Lower leg skin (tissue), 4 donors: ENCODE measurements at regions not wholly inside any gene's neighbourhood (a gene's known extent, or its start where the extent isn't known, plus 50 kb on each side); places are given as distances from the start of the nearest gene placed in this dataset.

ENCODE experiments used
- DNase-seq, 2 donors: peaks; one replicate each; pipeline ENCODE4 v3.0.0-alpha.2; 2019; ENCODE audit warnings: low spot score in 2 of 2
- H3K4me3 ChIP-seq: fragments of 200-600 bp; sonication (generic); 2 replicates; pipeline ENCODE4 v1.5.1; 2017; ENCODE audit warnings: mild to moderate bottlenecking, low read depth; ENCODE audit not compliant: poor library complexity, severe bottlenecking
- POLR2A ChIP-seq, 2 donors: fragments of 450-650 bp; IDR thresholded peaks; one replicate each; pipeline ENCODE4 v1.6.1; 2016 to 2017; ENCODE audit warnings: antibody characterized with exemption in 2 of 2, mild to moderate bottlenecking in 1 of 2, moderate library complexity in 1 of 2
- WGBS, 2 donors: methylation state at CpG; one replicate each; pipeline ENCODE4 v1.1.5; 2018; 5-methylcytosine and 5-hydroxymethylcytosine counted together
- intact Hi-C: fragments of 100-400 bp; cut with DNase I; formaldehyde crosslinking; loops from one replicate; pipeline ENCODE4 v1.15.0; 2023; ENCODE audit warnings: low total_unique reads
- TF ChIP-seq, protein P1 (sequence below), 3 donors: fragments of 450-650 bp; IDR thresholded peaks; one replicate each; pipeline ENCODE4 v1.5.1; 2016; ENCODE audit warnings: antibody characterized with exemption in 3 of 3, mild to moderate bottlenecking in 3 of 3, moderate library complexity in 2 of 3

DNA sequence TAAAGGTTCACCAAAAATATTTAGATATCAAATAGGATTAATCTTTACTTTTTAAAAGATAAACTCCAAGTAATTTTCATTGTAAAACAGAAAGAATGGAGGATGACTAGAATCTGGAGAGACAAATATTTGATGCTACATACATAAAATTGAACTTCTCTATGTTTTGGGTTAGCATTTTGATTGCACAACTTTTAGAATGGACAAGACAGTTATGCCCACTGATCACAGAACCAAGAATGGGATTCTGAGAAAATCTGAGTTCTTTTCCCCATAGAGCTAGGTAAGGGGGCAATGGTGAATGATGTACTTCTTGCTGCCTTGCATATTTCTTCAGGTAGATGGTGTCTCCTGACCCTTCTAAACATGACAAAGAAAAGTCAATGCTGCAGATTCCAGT, 191.2 kb upstream of the ZEB2 start:
- H3K4me3 ChIP-seq, result no peak overlapping the region
- DNase-seq, result no peak
- no peak for TF ChIP-seq POLR2A (IDR thresholded peaks at IDR 0.05)
- TF ChIP-seq, protein P1, sequence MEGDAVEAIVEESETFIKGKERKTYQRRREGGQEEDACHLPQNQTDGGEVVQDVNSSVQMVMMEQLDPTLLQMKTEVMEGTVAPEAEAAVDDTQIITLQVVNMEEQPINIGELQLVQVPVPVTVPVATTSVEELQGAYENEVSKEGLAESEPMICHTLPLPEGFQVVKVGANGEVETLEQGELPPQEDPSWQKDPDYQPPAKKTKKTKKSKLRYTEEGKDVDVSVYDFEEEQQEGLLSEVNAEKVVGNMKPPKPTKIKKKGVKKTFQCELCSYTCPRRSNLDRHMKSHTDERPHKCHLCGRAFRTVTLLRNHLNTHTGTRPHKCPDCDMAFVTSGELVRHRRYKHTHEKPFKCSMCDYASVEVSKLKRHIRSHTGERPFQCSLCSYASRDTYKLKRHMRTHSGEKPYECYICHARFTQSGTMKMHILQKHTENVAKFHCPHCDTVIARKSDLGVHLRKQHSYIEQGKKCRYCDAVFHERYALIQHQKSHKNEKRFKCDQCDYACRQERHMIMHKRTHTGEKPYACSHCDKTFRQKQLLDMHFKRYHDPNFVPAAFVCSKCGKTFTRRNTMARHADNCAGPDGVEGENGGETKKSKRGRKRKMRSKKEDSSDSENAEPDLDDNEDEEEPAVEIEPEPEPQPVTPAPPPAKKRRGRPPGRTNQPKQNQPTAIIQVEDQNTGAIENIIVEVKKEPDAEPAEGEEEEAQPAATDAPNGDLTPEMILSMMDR (IDR thresholded peaks at IDR 0.05), result no peak
- intact Hi-C loops, result no loop called here

DNA sequence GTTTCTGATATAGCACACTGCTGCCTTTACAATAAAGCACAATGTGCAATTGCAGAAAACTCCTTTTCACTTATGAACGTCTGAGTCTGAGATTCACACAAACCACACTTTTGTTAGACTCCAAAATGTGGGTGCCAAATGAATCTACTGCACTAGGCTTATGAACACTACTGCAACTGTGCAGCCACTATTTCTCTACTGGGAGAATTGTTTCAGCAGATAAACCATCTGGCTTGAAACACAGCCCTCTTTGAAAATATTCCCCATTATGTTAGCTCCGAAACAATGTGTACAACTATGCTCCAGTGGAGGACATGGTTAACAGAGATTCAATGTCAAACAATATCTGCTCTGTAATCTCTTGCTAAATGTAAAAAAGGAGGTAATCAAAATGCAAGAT, 188.7 kb upstream of the ZEB2 start:
- H3K4me3 ChIP-seq, result no peak overlapping the region
- DNase-seq, result no peak
- 78 to 87% methylated on average over 2 of the region's 2 CpGs for WGBS, 2 donors
- intact Hi-C loops, result no loop called here
- TF ChIP-seq, protein P1 (IDR thresholded peaks at IDR 0.05), result no peak
- TF ChIP-seq POLR2A (IDR thresholded peaks at IDR 0.05), result no peak

DNA sequence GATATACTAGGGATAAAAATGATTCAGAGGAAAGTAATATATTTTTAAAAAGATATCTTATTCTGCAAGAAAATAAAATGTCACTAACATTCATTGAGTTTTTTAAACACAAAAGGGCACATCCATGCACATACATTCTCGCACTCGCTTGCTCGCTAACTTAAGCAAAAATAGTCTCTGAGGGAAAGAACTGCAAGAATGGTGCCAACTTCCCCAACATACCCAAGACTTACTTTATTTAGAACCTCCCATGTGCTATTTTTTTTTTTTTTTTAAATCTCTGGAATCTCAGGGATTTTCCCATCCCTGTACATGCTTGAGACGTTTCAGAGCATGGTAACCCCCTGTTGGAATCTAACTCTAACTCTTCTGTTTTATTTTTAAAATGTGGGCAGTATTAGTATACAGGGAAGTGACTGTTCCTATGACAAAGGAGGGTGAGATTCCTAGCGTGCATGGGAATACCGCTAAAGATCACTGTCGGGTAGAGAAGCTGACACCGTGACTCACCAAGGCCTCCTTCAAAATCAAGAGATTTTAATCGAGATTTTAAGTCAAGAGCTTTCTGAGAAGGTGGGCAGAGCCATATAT, 187.9 kb upstream of the ZEB2 start:
- WGBS, 2 donors, result 77 to 80% methylated on average over 9 of the region's 9 CpGs
- TF ChIP-seq POLR2A (IDR thresholded peaks at IDR 0.05), result no peak
- TF ChIP-seq, protein P1 (IDR thresholded peaks at IDR 0.05), result no peak
- intact Hi-C loops, result no loop called here
- no peak overlapping the region for H3K4me3 ChIP-seq
- no peak for DNase-seq

DNA sequence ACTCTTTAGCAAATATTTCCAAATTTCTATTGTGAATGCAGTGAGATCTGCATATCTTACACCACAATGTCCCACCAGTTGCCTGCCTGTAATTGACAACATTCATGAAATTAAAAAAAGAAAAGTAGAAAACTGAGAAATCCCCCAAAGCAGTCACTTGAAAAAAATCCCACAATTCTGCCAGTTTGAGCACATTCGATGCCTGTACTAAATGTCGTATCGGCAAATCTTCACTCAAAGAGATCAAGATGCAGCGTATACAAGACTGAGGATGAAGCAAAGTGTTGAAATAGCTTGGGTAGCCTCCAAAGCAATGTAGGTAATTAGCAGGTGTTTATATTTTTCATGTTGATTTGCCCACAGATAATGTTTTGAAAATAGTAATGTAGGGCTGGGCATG, 186.7 kb upstream of the ZEB2 start:
- 83 to 86% methylated on average over 4 of the region's 4 CpGs for WGBS, 2 donors
- no peak for DNase-seq
- H3K4me3 ChIP-seq, result no peak overlapping the region
- intact Hi-C loops, result no loop called here
- TF ChIP-seq POLR2A (IDR thresholded peaks at IDR 0.05), result no peak
- TF ChIP-seq, protein P1 (IDR thresholded peaks at IDR 0.05), result no peak

DNA sequence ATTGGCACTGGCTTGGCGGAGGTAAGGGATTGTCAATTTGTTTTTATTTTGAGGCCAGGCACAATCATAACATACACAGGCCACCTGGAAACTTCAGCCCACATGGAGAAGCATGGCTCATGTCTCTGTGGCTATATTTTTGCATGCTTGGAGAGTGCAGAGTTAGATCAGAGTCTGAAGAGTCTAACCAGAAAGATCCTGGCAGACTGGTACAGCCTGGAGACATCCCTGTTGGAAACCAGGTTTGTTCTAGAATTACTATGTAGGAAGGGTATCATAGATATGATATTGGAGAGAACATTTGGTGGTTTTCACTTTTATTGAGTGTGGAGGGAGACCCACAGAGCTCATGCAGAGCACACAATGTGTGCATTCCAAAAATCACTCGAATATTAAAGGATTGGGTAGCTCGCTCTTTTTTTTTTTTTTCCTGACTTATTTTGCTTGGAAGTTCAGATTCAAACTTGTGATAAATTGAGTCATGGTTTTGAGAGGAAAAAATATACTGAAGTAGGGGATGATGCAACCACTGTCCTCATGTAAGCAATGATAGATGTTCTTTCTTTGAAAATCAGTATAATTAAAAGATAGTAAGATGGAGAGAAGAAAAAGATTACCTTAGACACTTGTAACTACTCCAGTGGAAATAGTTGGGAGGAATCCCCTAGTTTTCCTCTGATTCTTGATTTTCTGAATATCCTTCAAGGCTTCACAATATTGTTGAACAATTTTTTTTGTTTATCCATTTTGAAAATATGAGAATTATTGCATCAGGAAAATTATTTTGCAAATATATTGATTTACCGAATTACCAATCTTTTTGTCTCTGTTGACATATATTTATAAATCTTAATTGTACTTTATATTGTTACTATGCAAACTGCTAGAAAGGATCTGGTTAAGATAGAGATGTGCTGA, 185.7 kb upstream of the ZEB2 start:
- 79 to 82% methylated on average over 4 of the region's 4 CpGs for WGBS, 2 donors
- DNase-seq, result no peak
- TF ChIP-seq POLR2A (IDR thresholded peaks at IDR 0.05), result no peak
- TF ChIP-seq, protein P1 (IDR thresholded peaks at IDR 0.05), result no peak
- no peak overlapping the region for H3K4me3 ChIP-seq
- intact Hi-C loops, result no loop called here
